OCI-LY3 (cell line): ENCODE measurements at regions not wholly inside any gene's neighbourhood (a gene's known extent, or its start where the extent isn't known, plus 50 kb on each side); places are given as distances from the start of the nearest gene placed in this dataset.

Experiments
- EZH2phosphoT487 ChIP-seq: fragments of 200-600 bp; shearing (Covaris generic); IDR thresholded peaks from 2 replicates; pipeline ENCODE4 v1.6.1; 2018; ENCODE audit warnings: antibody characterized with exemption, mixed run types, low read depth
- TF ChIP-seq, protein P1 (sequence below): fragments of 200-600, 300-600 bp; sonication (generic); IDR thresholded peaks from 2 replicates; pipeline ENCODE4 v1.5.1; 2014; ENCODE audit warnings: antibody characterized with exemption, low read length, low read depth

DNA sequence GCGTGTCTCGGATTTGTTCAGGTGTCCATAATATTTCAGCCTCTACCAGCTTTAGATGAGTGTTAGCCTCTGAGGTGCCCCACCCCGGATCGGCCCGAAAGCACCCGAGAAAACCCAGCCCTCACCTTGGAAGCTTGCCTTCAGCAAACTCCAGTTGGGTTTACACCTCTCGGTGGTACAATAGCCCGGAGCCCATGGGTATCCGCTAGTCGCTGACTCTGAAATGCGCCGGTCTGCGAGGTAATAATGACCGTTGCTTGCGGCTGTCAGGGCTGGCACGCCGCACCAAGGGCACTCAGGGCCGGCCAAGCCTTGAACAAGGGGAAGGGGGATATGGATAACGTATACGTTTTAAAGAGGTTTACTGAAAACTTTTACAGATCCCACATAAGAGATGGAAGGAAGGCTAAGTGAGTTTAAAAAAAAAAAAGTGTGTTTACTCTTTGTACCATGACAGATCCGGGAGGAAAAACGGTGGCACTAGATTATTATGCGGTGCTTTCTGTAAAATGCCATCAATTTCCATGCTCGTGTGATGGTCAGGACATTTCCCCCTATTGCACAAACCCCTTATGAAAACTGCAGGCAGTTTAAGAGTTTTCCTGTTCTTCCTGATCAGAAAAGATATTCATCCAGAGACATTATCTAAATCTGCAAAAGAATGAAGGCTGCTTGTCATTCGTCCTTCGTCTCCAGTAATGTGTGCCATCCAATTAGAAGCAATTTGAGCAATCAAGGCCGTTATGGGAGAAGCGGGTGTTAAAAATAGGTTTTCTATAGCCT is 124.2 kb downstream of the TMEM161B start:
- TF ChIP-seq, protein P1, sequence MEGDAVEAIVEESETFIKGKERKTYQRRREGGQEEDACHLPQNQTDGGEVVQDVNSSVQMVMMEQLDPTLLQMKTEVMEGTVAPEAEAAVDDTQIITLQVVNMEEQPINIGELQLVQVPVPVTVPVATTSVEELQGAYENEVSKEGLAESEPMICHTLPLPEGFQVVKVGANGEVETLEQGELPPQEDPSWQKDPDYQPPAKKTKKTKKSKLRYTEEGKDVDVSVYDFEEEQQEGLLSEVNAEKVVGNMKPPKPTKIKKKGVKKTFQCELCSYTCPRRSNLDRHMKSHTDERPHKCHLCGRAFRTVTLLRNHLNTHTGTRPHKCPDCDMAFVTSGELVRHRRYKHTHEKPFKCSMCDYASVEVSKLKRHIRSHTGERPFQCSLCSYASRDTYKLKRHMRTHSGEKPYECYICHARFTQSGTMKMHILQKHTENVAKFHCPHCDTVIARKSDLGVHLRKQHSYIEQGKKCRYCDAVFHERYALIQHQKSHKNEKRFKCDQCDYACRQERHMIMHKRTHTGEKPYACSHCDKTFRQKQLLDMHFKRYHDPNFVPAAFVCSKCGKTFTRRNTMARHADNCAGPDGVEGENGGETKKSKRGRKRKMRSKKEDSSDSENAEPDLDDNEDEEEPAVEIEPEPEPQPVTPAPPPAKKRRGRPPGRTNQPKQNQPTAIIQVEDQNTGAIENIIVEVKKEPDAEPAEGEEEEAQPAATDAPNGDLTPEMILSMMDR = no peak
- no peak for TF ChIP-seq EZH2phosphoT487
